Endodermal cell (in vitro differentiated cells): ENCODE measurements at regions not wholly inside any gene's neighbourhood (a gene's known extent, or its start where the extent isn't known, plus 50 kb on each side); places are given as distances from the start of the nearest gene placed in this dataset.

Experiments
- DNase-seq: peaks from one replicate; pipeline ENCODE4 v3.0.0-alpha.2; 2017
- H3K27ac ChIP-seq: 2 replicates; pipeline ENCODE4 v1.5.1; 2013; ENCODE audit warnings: mild to moderate bottlenecking, low read depth, low read length, moderate library complexity
- H3K27me3 ChIP-seq: 2 replicates; pipeline ENCODE4 v1.6.1; 2013; ENCODE audit warnings: mild to moderate bottlenecking, low read length, moderate library complexity; ENCODE audit not compliant: insufficient read depth, control insufficient read depth, poor library complexity, severe bottlenecking
- H3K36me3 ChIP-seq: 2 replicates; pipeline ENCODE4 v1.7.0; 2013; ENCODE audit warnings: mild to moderate bottlenecking, low read length, moderate library complexity; ENCODE audit not compliant: control insufficient read depth, insufficient read depth
- H3K4me1 ChIP-seq: one replicate; pipeline ENCODE4 v1.7.0; 2013; ENCODE audit warnings: low read length; ENCODE audit not compliant: control insufficient read depth, insufficient read depth
- H3K4me3 ChIP-seq: 2 replicates; pipeline ENCODE4 v1.5.1; 2013; ENCODE audit warnings: mild to moderate bottlenecking, low read length, moderate library complexity
- H3K9ac ChIP-seq: 2 replicates; pipeline ENCODE4 v1.6.1; 2013; ENCODE audit warnings: mild to moderate bottlenecking, low read length, moderate library complexity; ENCODE audit not compliant: poor library complexity, severe bottlenecking; ENCODE audit errors: extremely low read depth
- H3K9me3 ChIP-seq: 2 replicates; pipeline ENCODE4 v1.6.1; 2013; ENCODE audit warnings: mild to moderate bottlenecking, low read length, moderate library complexity; ENCODE audit not compliant: control insufficient read depth
- H3K27ac Mint-ChIP-seq: 2 replicates; pipeline ENCODE4 v1.8.0; 2020; ENCODE audit warnings: mixed read lengths
- H3K27me3 Mint-ChIP-seq: 2 replicates; pipeline ENCODE4 v1.8.0; 2021; ENCODE audit warnings: mild to moderate bottlenecking, mixed read lengths; ENCODE audit not compliant: insufficient read depth
- H3K36me3 Mint-ChIP-seq: 2 replicates; pipeline ENCODE4 v1.8.0; 2020; ENCODE audit warnings: low read depth, mixed read lengths
- H3K4me1 Mint-ChIP-seq: 2 replicates; pipeline ENCODE4 v1.8.0; 2020; ENCODE audit warnings: mixed read lengths
- H3K4me3 Mint-ChIP-seq: 2 replicates; pipeline ENCODE4 v1.8.0; 2020; ENCODE audit warnings: mild to moderate bottlenecking, moderate library complexity, mixed read lengths
- H3K9me3 Mint-ChIP-seq: 2 replicates; pipeline ENCODE4 v1.8.0; 2020; ENCODE audit warnings: mild to moderate bottlenecking, mixed read lengths
- CTCF ChIP-seq: fragments of 200-600 bp; sonication (generic); conservative IDR thresholded peaks from 2 replicates; pipeline ENCODE4 v1.5.0; 2021; ENCODE audit warnings: antibody characterized with exemption, mild to moderate bottlenecking
- WGBS, 2 experiments: methylation state at CpG; one replicate each; pipeline versions ENCODE4 v1.1.5 to v1.1.7; 2013; ENCODE audit warnings: missing lambda C conversion rate in 2 of 2, mixed read lengths in 1 of 2; ENCODE audit not compliant: insufficient coverage in 1 of 2, insufficient read length in 1 of 2; 5-methylcytosine and 5-hydroxymethylcytosine counted together

GRCh38 chr2:181193550-181193949, 213.1 kb downstream of the UBE2E3 start:
- Mint-ChIP-seq H3K27ac (no peak overlapping the region), H3K9me3 (no peaks in the 10 kb centered on the region), H3K36me3 (no peaks in the 10 kb centered on the region), H3K27me3 (no peaks in the 10 kb centered on the region), H3K4me1 (no peaks in the 10 kb centered on the region), H3K4me3 (no peak overlapping the region)
- Histone ChIP-seq H3K27me3 (no peaks in the 10 kb centered on the region), H3K9me3 (no peaks in the 10 kb centered on the region), H3K4me3 (no peak overlapping the region), H3K27ac (no peak overlapping the region), H3K4me1 (no peaks in the 10 kb centered on the region), H3K36me3 (no peaks in the 10 kb centered on the region), H3K9ac (no peak overlapping the region)
- 88 to 100% methylated on average over 1 of the region's 1 CpG for WGBS, 2 experiments
- DNase-seq: no peak
- TF ChIP-seq CTCF: no peak

- DNase-seq: no peak
- no peaks in the 10 kb centered on the region for H3K27me3 ChIP-seq
- Mint-ChIP-seq H3K4me3 (no peak overlapping the region), H3K9me3 (no peaks in the 10 kb centered on the region), H3K4me1 (no peaks in the 10 kb centered on the region), H3K27ac (no peak overlapping the region), H3K27me3 (no peaks in the 10 kb centered on the region), H3K36me3 (no peaks in the 10 kb centered on the region)
- no peaks in the 10 kb centered on the region for H3K4me1 ChIP-seq
- TF ChIP-seq CTCF: no peak
- no peaks in the 10 kb centered on the region for H3K9me3 ChIP-seq
- no peak overlapping the region for H3K4me3 ChIP-seq
- no peaks in the 10 kb centered on the region for H3K36me3 ChIP-seq
- no peak overlapping the region for H3K27ac ChIP-seq
- no peak overlapping the region for H3K9ac ChIP-seq
- 92 to 100% methylated on average over 2 to 4 of the region's 4 CpGs for WGBS, 2 experiments
These were observed 216.0 kb downstream of the UBE2E3 start for GRCh38 chr2:181196401-181196800.

GRCh38 chr2:181197140-181197760, 216.8 kb downstream of the UBE2E3 start:
- Mint-ChIP-seq H3K27ac (no peak overlapping the region), H3K4me1 (no peaks in the 10 kb centered on the region), H3K27me3 (no peaks in the 10 kb centered on the region), H3K36me3 (no peaks in the 10 kb centered on the region), H3K4me3 (no peak overlapping the region), H3K9me3 (no peaks in the 10 kb centered on the region)
- Histone ChIP-seq H3K36me3 (no peaks in the 10 kb centered on the region), H3K9me3 (no peaks in the 10 kb centered on the region), H3K27me3 (no peaks in the 10 kb centered on the region), H3K27ac (no peak overlapping the region), H3K4me3 (no peak overlapping the region), H3K9ac (no peak overlapping the region), H3K4me1 (no peaks in the 10 kb centered on the region)
- WGBS, 2 experiments: 96% methylated on average over 3 of the region's 3 CpGs; no CpG with 5 or more reads in 1 of the 2 experiments
- DNase-seq: no peak
- no peak for TF ChIP-seq CTCF
